ENCODE measurements at regions not wholly inside any gene's neighbourhood (a gene's known extent, or its start where the extent isn't known, plus 50 kb on each side); places are given as distances from the start of the nearest gene placed in this dataset.

GRCh38 chr3:106810300-106810875 is 566.9 kb upstream of the CCDC54 start:
- DNase-seq (ENCODE audit: low read depth, low spot score) = no peak

- peak; percentile 49 for DNase-seq (ENCODE audit: low read depth, low spot score)
These were observed 565.9 kb upstream of the CCDC54 start for GRCh38 chr3:106811376-106811775.

GRCh38 chr3:106813742-106814141 is 563.5 kb upstream of the CCDC54 start:
- DNase-seq (ENCODE audit: low read depth, low spot score) = no peak

GRCh38 chr3:106814231-106814630 is 563.0 kb upstream of the CCDC54 start:
- DNase-seq (ENCODE audit: low read depth, low spot score) = no peak

GRCh38 chr3:106816838-106817237 is 560.4 kb upstream of the CCDC54 start:
- no peak for DNase-seq (ENCODE audit: low read depth, low spot score)

- no peak for DNase-seq (ENCODE audit: low read depth, low spot score)
These were observed 559.5 kb upstream of the CCDC54 start for GRCh38 chr3:106817706-106818105.

- no peak for DNase-seq (ENCODE audit: low read depth, low spot score)
These were observed 557.8 kb upstream of the CCDC54 start for GRCh38 chr3:106819440-106819839.

- DNase-seq (ENCODE audit: low read depth, low spot score) = no peak
These were observed 556.4 kb upstream of the CCDC54 start for GRCh38 chr3:106820726-106821362.

GRCh38 chr3:106821801-106822200 is 555.4 kb upstream of the CCDC54 start:
- no peak for DNase-seq (ENCODE audit: low read depth, low spot score)

GRCh38 chr3:106822204-106822603 is 555.0 kb upstream of the CCDC54 start:
- DNase-seq (ENCODE audit: low read depth, low spot score) = no peak

GRCh38 chr3:106823701-106824100 is 553.5 kb upstream of the CCDC54 start:
- no peak for DNase-seq (ENCODE audit: low read depth, low spot score)

GRCh38 chr3:106824856-106825255 is 552.4 kb upstream of the CCDC54 start:
- no peak for DNase-seq (ENCODE audit: low read depth, low spot score)

- no peak for DNase-seq (ENCODE audit: low read depth, low spot score)
These were observed 551.2 kb upstream of the CCDC54 start for GRCh38 chr3:106825962-106826605.

- no peak for DNase-seq (ENCODE audit: low read depth, low spot score)
These were observed 550.4 kb upstream of the CCDC54 start for GRCh38 chr3:106826791-106827311.

GRCh38 chr3:106827515-106828213 is 549.6 kb upstream of the CCDC54 start:
- DNase-seq (ENCODE audit: low read depth, low spot score) = no peak

GRCh38 chr3:106829206-106829605 is 548.0 kb upstream of the CCDC54 start:
- no peak for DNase-seq (ENCODE audit: low read depth, low spot score)

GRCh38 chr3:106830334-106830733 is 546.9 kb upstream of the CCDC54 start:
- no peak for DNase-seq (ENCODE audit: low read depth, low spot score)

- DNase-seq (ENCODE audit: low read depth, low spot score) = no peak
These were observed 540.3 kb upstream of the CCDC54 start for GRCh38 chr3:106836906-106837305.

- DNase-seq (ENCODE audit: low read depth, low spot score) = no peak
These were observed 539.6 kb upstream of the CCDC54 start for GRCh38 chr3:106837616-106838015.

GRCh38 chr3:106839576-106840280 is 537.5 kb upstream of the CCDC54 start:
- DNase-seq (ENCODE audit: low read depth, low spot score) = no peak

- no peak for DNase-seq (ENCODE audit: low read depth, low spot score)
These were observed 536.9 kb upstream of the CCDC54 start for GRCh38 chr3:106840319-106840718.

- no peak for DNase-seq (ENCODE audit: low read depth, low spot score)
These were observed 535.1 kb upstream of the CCDC54 start for GRCh38 chr3:106842151-106842550.

Data from pulmonary artery endothelial cell (primary cell).